ENCODE measurements at regions not wholly inside any gene's neighbourhood (a gene's known extent, or its start where the extent isn't known, plus 50 kb on each side); places are given as distances from the start of the nearest gene placed in this dataset.

GRCh38 chr6:71399279-71399678, 110.7 kb downstream of the OGFRL1 start:
- DNase-seq: no peak

GRCh38 chr6:71400852-71401251, 112.2 kb downstream of the OGFRL1 start:
- DNase-seq: no peak

- DNase-seq: no peak
These were observed 113.5 kb downstream of the OGFRL1 start for GRCh38 chr6:71402096-71402495.

GRCh38 chr6:71403422-71404134, 115.0 kb downstream of the OGFRL1 start:
- no peak for DNase-seq

GRCh38 chr6:71404145-71404966, 115.7 kb downstream of the OGFRL1 start:
- peak; percentile 72 for DNase-seq

- no peak for DNase-seq
These were observed 116.3 kb downstream of the OGFRL1 start for GRCh38 chr6:71404967-71405278.

GRCh38 chr6:71405416-71405815, 116.8 kb downstream of the OGFRL1 start:
- no peak for DNase-seq

- DNase-seq: no peak
These were observed 118.6 kb downstream of the OGFRL1 start for GRCh38 chr6:71406865-71407860.

GRCh38 chr6:71408787-71409723, 120.4 kb downstream of the OGFRL1 start:
- no peak for DNase-seq

- DNase-seq: no peak
These were observed 121.6 kb downstream of the OGFRL1 start for GRCh38 chr6:71410164-71410566.

GRCh38 chr6:71410681-71411080, 122.1 kb downstream of the OGFRL1 start:
- no peak for DNase-seq

GRCh38 chr6:71411882-71412281, 123.3 kb downstream of the OGFRL1 start:
- no peak for DNase-seq

- DNase-seq: no peak
These were observed 124.0 kb downstream of the OGFRL1 start for GRCh38 chr6:71412559-71413140.

- DNase-seq: no peak
These were observed 125.9 kb downstream of the OGFRL1 start for GRCh38 chr6:71414486-71414885.

- DNase-seq: no peak
These were observed 130.8 kb downstream of the OGFRL1 start for GRCh38 chr6:71419217-71420094.

- peak; percentile 43 for DNase-seq
These were observed 131.6 kb downstream of the OGFRL1 start for GRCh38 chr6:71420095-71420692.

GRCh38 chr6:71420693-71421328, 132.2 kb downstream of the OGFRL1 start:
- peak; percentile 94 for DNase-seq

- DNase-seq: no peak
These were observed 133.0 kb downstream of the OGFRL1 start for GRCh38 chr6:71421611-71422010.

GRCh38 chr6:71430018-71430417, 141.4 kb downstream of the OGFRL1 start:
- no peak for DNase-seq
